GM13976 (cell line): ENCODE measurements at regions not wholly inside any gene's neighbourhood (a gene's known extent, or its start where the extent isn't known, plus 50 kb on each side); places are given as distances from the start of the nearest gene placed in this dataset.

Experiments used
- DNase-seq: peaks from one replicate; pipeline ENCODE4 v3.0.0; 2012; ENCODE audit warnings: low spot score
- in situ Hi-C: fragments of 300-500 bp; cut with MboI; formaldehyde crosslinking; loops from one replicate; pipeline ENCODE4 v1.12.0; 2022; ENCODE audit warnings: low sequenced_read_pairs, mixed read lengths, inconsistent platforms; ENCODE audit not compliant: unreplicated experiment
- TF ChIP-seq, protein P1 (sequence below): IDR thresholded peaks from 2 replicates; pipeline ENCODE4 v1.5.1; 2012; ENCODE audit warnings: borderline replicate concordance, mild to moderate bottlenecking; ENCODE audit not compliant: insufficient read depth; ENCODE audit errors: extremely low read depth, missing control alignments, control extremely low read depth

DNA sequence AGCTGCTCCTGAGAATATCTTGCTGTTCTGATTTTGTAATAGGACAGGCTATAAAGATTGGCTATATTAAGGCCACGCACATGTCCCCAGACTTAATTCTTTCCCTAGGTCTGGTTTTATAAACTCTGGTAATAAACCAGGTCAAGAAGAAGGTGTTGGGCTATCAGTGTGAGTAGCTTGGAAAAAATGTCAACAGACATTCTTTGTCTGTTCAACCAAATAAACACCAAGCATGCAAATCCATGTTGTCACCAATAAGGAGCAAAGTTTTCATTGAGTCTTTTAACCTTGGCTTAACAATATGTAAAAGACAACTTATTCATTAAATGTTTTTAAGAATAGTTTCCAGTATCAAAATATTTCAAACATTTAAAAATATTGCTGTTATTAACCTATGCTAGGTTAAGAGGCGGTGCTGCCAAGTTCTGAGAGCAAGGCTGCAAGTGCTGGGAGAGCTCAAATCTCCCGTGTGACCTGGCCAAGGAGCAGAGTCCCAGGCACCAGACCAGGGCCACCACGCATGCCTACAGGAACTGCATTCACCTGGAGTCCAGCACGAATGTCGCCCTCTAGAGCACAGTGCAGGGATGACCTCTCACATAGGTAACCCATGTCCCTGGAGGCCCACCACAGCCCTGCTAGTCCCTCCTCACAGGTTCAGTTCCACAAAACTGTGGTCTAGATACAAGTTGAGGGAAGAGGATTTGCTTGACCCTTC lies 120.5 kb upstream of the POU3F3 start:
- TF ChIP-seq, protein P1, sequence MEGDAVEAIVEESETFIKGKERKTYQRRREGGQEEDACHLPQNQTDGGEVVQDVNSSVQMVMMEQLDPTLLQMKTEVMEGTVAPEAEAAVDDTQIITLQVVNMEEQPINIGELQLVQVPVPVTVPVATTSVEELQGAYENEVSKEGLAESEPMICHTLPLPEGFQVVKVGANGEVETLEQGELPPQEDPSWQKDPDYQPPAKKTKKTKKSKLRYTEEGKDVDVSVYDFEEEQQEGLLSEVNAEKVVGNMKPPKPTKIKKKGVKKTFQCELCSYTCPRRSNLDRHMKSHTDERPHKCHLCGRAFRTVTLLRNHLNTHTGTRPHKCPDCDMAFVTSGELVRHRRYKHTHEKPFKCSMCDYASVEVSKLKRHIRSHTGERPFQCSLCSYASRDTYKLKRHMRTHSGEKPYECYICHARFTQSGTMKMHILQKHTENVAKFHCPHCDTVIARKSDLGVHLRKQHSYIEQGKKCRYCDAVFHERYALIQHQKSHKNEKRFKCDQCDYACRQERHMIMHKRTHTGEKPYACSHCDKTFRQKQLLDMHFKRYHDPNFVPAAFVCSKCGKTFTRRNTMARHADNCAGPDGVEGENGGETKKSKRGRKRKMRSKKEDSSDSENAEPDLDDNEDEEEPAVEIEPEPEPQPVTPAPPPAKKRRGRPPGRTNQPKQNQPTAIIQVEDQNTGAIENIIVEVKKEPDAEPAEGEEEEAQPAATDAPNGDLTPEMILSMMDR = peak; percentile 51
- DNase-seq = no peak
- in situ Hi-C loops = no loop called here

DNA sequence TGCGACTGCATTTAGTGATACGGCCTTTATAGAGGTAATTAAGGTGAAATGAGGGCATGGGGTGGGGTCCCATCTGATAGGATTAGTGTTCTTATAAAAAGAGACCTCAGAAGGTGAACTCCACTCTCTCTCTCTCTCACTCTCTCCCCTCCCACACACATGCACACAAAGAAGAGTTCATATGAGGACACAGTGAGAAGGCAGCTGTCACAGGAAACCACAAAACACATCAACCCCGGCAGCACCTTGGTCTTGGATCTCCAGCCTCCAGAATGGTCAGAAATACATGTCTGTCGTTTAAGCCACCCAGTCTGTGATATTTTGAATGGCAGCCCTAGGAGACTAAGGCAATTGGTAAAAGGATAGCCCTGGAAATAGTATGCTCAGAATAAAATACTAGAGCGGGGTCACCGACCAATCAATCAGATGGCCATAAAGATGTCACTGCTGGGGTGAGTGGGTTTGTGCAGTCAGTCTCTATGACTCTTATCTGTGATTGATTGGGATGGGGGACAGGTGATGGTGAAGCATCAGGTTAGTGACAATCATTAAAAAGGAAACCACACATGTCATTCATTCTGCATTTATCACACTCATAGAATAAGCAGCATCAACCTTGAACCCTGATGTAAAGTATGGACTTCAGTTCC lies 118.9 kb upstream of the POU3F3 start:
- DNase-seq = no peak
- TF ChIP-seq, protein P1 = no peak
- in situ Hi-C loops = no loop called here

DNA sequence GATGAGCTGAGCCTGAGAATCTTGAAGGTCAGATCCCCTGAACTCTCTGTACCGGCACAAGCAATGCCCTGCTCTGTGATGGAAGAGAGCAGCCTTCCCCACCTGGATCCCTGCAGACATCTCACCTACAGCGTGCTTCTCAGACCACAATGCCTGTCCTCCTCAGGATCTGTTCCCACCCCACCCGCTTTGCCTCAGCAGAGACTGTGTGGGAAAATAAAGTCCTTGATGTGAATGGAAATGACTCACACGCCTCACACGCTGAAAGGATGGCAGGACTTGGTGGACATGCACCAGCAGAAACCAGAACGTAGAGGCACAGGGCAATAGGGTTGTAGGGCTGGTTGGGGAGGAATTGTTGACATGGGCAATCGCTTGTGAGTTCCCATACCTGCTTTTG lies 117.9 kb upstream of the POU3F3 start:
- DNase-seq = no peak
- TF ChIP-seq, protein P1 = no peak
- in situ Hi-C loops = no loop called here

DNA sequence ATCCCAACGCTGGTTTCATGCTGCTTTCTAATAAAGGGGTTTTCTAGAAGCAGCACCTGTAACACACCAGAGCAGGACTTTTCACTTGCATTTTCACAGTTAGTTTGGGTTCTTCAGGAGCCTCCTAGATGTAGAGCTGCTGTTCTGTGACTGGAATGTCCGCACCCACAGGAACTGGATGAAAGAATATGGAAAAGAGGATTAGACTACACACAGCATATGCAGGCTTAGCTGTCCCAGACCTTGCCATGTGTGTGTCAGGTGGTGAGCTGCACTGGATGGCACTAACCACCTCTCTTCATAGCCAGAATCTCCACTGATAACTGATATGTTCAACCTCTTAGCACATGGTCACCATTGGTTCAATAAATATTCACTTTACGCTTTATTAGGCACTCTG lies 112.1 kb upstream of the POU3F3 start:
- in situ Hi-C loops = no loop called here

DNA sequence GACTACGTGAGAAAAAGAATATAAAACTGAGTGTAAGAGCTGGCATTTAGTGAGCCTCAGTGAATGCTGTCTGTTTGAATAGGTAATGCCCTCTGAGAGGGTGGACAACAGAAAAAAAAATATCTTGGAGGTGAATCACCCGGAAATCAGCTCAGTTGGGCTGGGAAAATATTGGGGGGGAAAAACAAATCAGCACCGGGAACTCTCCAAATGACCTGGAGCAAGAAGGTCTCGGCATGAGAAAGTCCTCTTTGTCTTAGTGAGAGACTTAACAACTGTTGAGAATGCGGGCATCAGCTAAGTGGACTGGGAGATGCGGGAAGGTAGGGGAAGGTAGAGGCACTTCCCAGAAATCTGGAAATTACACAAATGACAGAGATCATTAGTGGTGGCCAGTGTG lies 109.4 kb upstream of the POU3F3 start:
- in situ Hi-C loops = no loop called here
- DNase-seq = no peak
- TF ChIP-seq, protein P1 = no peak

More for the DNA sequence above, 112.1 kb upstream of the POU3F3 start:
- TF ChIP-seq, protein P1 = no peak
- no peak for DNase-seq

DNA sequence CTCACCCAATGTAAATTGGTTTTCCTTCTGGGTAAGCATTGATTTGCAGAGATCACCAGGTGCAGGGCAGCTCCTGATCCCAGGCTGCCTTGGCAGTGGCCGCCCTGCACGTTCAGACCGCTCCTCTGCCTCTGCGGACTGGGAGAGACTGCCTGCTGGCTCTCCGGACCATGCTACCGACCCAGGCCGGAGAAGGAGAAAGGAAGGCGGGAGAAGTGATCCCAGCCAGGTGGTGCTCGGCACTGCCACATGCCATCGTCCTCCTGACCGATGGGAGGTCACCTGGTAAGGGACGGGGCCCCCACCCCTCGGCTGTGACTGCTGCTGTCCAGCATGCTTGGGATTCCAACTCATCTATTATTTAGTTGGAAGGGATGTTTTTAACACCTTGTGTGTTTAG lies 108.1 kb upstream of the POU3F3 start:
- TF ChIP-seq, protein P1 = no peak
- no peak for DNase-seq
- in situ Hi-C loops = no loop called here

DNA sequence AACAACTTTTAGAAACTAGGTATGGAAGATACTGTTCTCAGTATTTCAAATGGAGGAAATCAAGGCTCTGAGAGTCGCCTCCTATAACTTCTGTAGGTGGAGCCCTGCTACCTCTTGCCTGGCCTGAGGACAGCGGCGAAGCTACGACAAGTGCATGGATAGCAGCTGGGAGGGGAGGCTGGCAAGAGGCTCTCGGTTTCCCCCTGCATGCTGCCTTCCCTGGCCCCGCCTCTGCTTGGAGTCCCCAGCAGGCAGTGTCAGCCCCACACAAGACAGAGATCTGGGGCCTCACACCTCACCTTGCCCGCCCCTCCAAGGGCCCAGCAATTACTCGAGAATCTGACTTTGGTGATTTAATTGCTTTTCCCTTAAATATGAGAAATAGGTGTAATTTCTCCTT lies 107.6 kb upstream of the POU3F3 start:
- in situ Hi-C loops = no loop called here
- TF ChIP-seq, protein P1 = no peak

More for the DNA sequence above, 107.6 kb upstream of the POU3F3 start:
- DNase-seq = no peak
